H9 (cell line): ENCODE measurements at regions not wholly inside any gene's neighbourhood (a gene's known extent, or its start where the extent isn't known, plus 50 kb on each side); places are given as distances from the start of the nearest gene placed in this dataset.

Experiments used
- DNase-seq: peaks from one replicate; pipeline ENCODE4 v3.0.0-alpha.2; 2017
- H2AFZ ChIP-seq: one replicate; pipeline ENCODE4 v1.6.1; 2013; ENCODE audit warnings: mild to moderate bottlenecking, low read length, control low read depth, moderate library complexity
- H2AK5ac ChIP-seq: 2 replicates; pipeline ENCODE4 v1.6.1; 2013; ENCODE audit warnings: low read length, control low read depth, mixed read lengths; ENCODE audit not compliant: insufficient read length
- H2BK120ac ChIP-seq: one replicate; pipeline ENCODE4 v1.6.1; 2013; ENCODE audit warnings: low read depth, mild to moderate bottlenecking, low read length, control low read depth, inconsistent platforms; ENCODE audit not compliant: poor library complexity, severe bottlenecking
- H2BK12ac ChIP-seq: 2 replicates; pipeline ENCODE4 v1.6.1; 2013; ENCODE audit warnings: low read length, control low read depth, mixed read lengths, low read depth; ENCODE audit not compliant: insufficient read length
- H2BK15ac ChIP-seq: 2 replicates; pipeline ENCODE4 v1.6.1; 2013; ENCODE audit warnings: low read depth, low read length, control low read depth
- H2BK20ac ChIP-seq: one replicate; pipeline ENCODE4 v1.6.1; 2013; ENCODE audit warnings: low read depth, mild to moderate bottlenecking, low read length, control low read depth, inconsistent platforms; ENCODE audit not compliant: poor library complexity, severe bottlenecking
- H2BK5ac ChIP-seq: 2 replicates; pipeline ENCODE4 v1.6.1; 2013; ENCODE audit warnings: low read length, control low read depth, mixed read lengths; ENCODE audit not compliant: insufficient read length
- H3K14ac ChIP-seq: 2 replicates; pipeline ENCODE4 v1.6.1; 2013; ENCODE audit warnings: low read length, control low read depth; ENCODE audit not compliant: insufficient read depth
- H3K18ac ChIP-seq: 2 replicates; pipeline ENCODE4 v1.6.1; 2013; ENCODE audit warnings: low read depth, mild to moderate bottlenecking, mixed read lengths, low read length, control low read depth; ENCODE audit not compliant: insufficient read length
- H3K23ac ChIP-seq: 2 replicates; pipeline ENCODE4 v1.6.1; 2013; ENCODE audit warnings: low read length, control low read depth, mixed read lengths, low read depth; ENCODE audit not compliant: insufficient read length
- H3K23me2 ChIP-seq: 2 replicates; pipeline ENCODE4 v1.6.1; 2013; ENCODE audit warnings: low read depth, mild to moderate bottlenecking, mixed read lengths, low read length, control low read depth; ENCODE audit not compliant: insufficient read length, poor library complexity, severe bottlenecking
- H3K27ac ChIP-seq: 2 replicates; pipeline ENCODE4 v1.5.1; 2013; ENCODE audit warnings: low read length, control low read depth, mixed read lengths, low read depth; ENCODE audit not compliant: insufficient read length
- H3K27me3 ChIP-seq: 2 replicates; pipeline ENCODE4 v1.6.1; 2013; ENCODE audit warnings: low read length, control low read depth, inconsistent platforms; ENCODE audit not compliant: insufficient read depth
- H3K4ac ChIP-seq: 2 replicates; pipeline ENCODE4 v1.6.1; 2013; ENCODE audit warnings: low read depth, mild to moderate bottlenecking, control low read depth, inconsistent platforms, low read length, moderate library complexity
- H3K4me1 ChIP-seq: 2 replicates; pipeline ENCODE4 v1.6.1; 2013; ENCODE audit warnings: low read length, control low read depth, inconsistent platforms; ENCODE audit not compliant: insufficient read depth
- H3K4me2 ChIP-seq: 2 replicates; pipeline ENCODE4 v1.6.1; 2013; ENCODE audit warnings: low read length, control low read depth, mixed read lengths; ENCODE audit not compliant: insufficient read length, insufficient read depth
- H3K56ac ChIP-seq: 2 replicates; pipeline ENCODE4 v1.6.1; 2013; ENCODE audit warnings: low read depth, mild to moderate bottlenecking, mixed read lengths, low read length, control low read depth; ENCODE audit not compliant: insufficient read length
- H3K79me1 ChIP-seq: 2 replicates; pipeline ENCODE4 v1.6.1; 2013; ENCODE audit warnings: low read depth, mild to moderate bottlenecking, moderate library complexity, low read length, control low read depth, inconsistent platforms; ENCODE audit not compliant: insufficient read depth, poor library complexity, severe bottlenecking
- H3K79me2 ChIP-seq: 2 replicates; pipeline ENCODE4 v1.6.1; 2013; ENCODE audit warnings: low read length, control low read depth, inconsistent platforms; ENCODE audit not compliant: insufficient read depth
- H3K9ac ChIP-seq: 2 replicates; pipeline ENCODE4 v1.6.1; 2013; ENCODE audit warnings: low read length, control low read depth, mixed read lengths; ENCODE audit not compliant: insufficient read length; ENCODE audit errors: extremely low read depth
- H3K9me3 ChIP-seq: one replicate; pipeline ENCODE4 v1.6.1; 2013; ENCODE audit warnings: low read depth, low read length, inconsistent platforms; ENCODE audit not compliant: control insufficient read depth
- H3T11ph ChIP-seq: one replicate; pipeline ENCODE4 v1.6.1; 2013; ENCODE audit warnings: mild to moderate bottlenecking, low read length, control low read depth, inconsistent platforms
- H4K20me1 ChIP-seq: one replicate; pipeline ENCODE4 v1.6.1; 2013; ENCODE audit not compliant: control insufficient read depth, insufficient read length, insufficient read depth
- H4K5ac ChIP-seq: 2 replicates; pipeline ENCODE4 v1.6.1; 2013; ENCODE audit warnings: low read depth, mild to moderate bottlenecking, mixed read lengths, low read length, control low read depth; ENCODE audit not compliant: insufficient read length
- H4K8ac ChIP-seq: replicated peaks from 2 replicates; pipeline ENCODE4 v1.6.1; 2013; ENCODE audit warnings: low read length, control low read depth, mixed read lengths, low read depth; ENCODE audit not compliant: insufficient read length
- H4K91ac ChIP-seq: 2 replicates; pipeline ENCODE4 v1.6.1; 2013; ENCODE audit warnings: low read depth, mild to moderate bottlenecking, moderate library complexity, mixed read lengths, low read length, control low read depth; ENCODE audit not compliant: insufficient read length
- H3K27ac Mint-ChIP-seq, 3 experiments: 2 replicates in 2 of 3; 3 replicates in 1 of 3; pipeline ENCODE4 v1.8.0; 2020 to 2021; ENCODE audit warnings: mixed read lengths in 3 of 3, mild to moderate bottlenecking in 1 of 3, moderate library complexity in 1 of 3
- H3K27me3 Mint-ChIP-seq: 2 replicates; pipeline ENCODE4 v1.8.0; 2021; ENCODE audit warnings: low read depth, mild to moderate bottlenecking, moderate library complexity, mixed read lengths
- H3K36me3 Mint-ChIP-seq, 3 experiments: 2 replicates in 2 of 3; 3 replicates in 1 of 3; pipeline ENCODE4 v1.8.0; 2020 to 2021; ENCODE audit warnings: low read depth in 3 of 3, mixed read lengths in 3 of 3; ENCODE audit not compliant: insufficient read depth in 1 of 3
- H3K4me1 Mint-ChIP-seq, 2 experiments: 2 replicates each; pipeline ENCODE4 v1.8.0; 2020; ENCODE audit warnings: mixed read lengths in 2 of 2
- H3K4me3 Mint-ChIP-seq, 2 experiments: 2 replicates in 1 of 2; 3 replicates in 1 of 2; pipeline ENCODE4 v1.8.0; 2020 to 2021; ENCODE audit warnings: mild to moderate bottlenecking in 2 of 2, mixed read lengths in 2 of 2, moderate library complexity in 1 of 2
- H3K9me3 Mint-ChIP-seq, 2 experiments: 2 replicates in 1 of 2; 3 replicates in 1 of 2; pipeline ENCODE4 v1.8.0; 2020; ENCODE audit warnings: mild to moderate bottlenecking in 2 of 2, mixed read lengths in 2 of 2, moderate library complexity in 1 of 2
- CTCF ChIP-seq: fragments of 200-600 bp; sonication (generic); conservative IDR thresholded peaks from 3 replicates; pipeline ENCODE4 v1.8.0; 2021; ENCODE audit warnings: antibody characterized with exemption, mild to moderate bottlenecking
- WGBS: extraction: QIAGEN DNeasy Blood & Tissue Kit; methylation state at CpG from one replicate; pipeline ENCODE4 v1.1.7; 2013; ENCODE audit warnings: missing lambda C conversion rate, low lambda C conversion rate, mixed read lengths; ENCODE audit not compliant: insufficient read length; ENCODE audit errors: extremely low coverage; 5-methylcytosine and 5-hydroxymethylcytosine counted together

- Histone ChIP-seq H3K4me1 (no peaks in the 10 kb centered on the region), H3K23me2 (no peaks in the 10 kb centered on the region), H3K14ac (no peak overlapping the region), H3K18ac (no peak overlapping the region), H3K9ac (no peak overlapping the region), H2AK5ac (no peak overlapping the region), H4K8ac (no peak overlapping the region), H3K23ac (no peak overlapping the region), H2AFZ (no peak overlapping the region), H4K91ac (no peak overlapping the region), H3K56ac (no peak overlapping the region), H2BK120ac (no peak overlapping the region), H2BK5ac (no peak overlapping the region), H4K5ac (no peak overlapping the region), H4K20me1 (no peaks in the 10 kb centered on the region), H2BK15ac (no peak overlapping the region), H3K9me3 (no peaks in the 10 kb centered on the region), H3K27ac (no peak overlapping the region), H3K79me1 (no peaks in the 10 kb centered on the region), H3K79me2 (no peaks in the 10 kb centered on the region), H3T11ph (no peak overlapping the region), H2BK20ac (no peak overlapping the region), H3K4me2 (no peak overlapping the region), H3K27me3 (no peaks in the 10 kb centered on the region), H3K4ac (no peak overlapping the region), H2BK12ac (no peak overlapping the region)
- no peak for TF ChIP-seq CTCF
- H3K36me3 Mint-ChIP-seq = no peaks in the 10 kb centered on the region
- peaks cover 2 to 4% of the 10 kb centered on the region in 2 experiments; a peak in 2 of 4 replicates for H3K4me1 Mint-ChIP-seq
- no peak for DNase-seq
- no CpG with 5 or more reads among the region's 6 CpGs for WGBS
- no peak overlapping the region for H3K4me3 Mint-ChIP-seq
- no peaks in the 10 kb centered on the region for H3K27me3 Mint-ChIP-seq
- no peak overlapping the region for H3K27ac Mint-ChIP-seq
- no peaks in the 10 kb centered on the region for H3K9me3 Mint-ChIP-seq
These were observed 203.6 kb downstream of the CAAP1 start for GRCh38 chr9:26689041-26689440.
